Neural cell (in vitro differentiated cells): ENCODE measurements at regions not wholly inside any gene's neighbourhood (a gene's known extent, or its start where the extent isn't known, plus 50 kb on each side); places are given as distances from the start of the nearest gene placed in this dataset.

Source experiments
- CTCF ChIP-seq: fragments of 450-650 bp; IDR thresholded peaks from 2 replicates; pipeline ENCODE4 v1.5.1; 2014; ENCODE audit warnings: antibody characterized with exemption, mild to moderate bottlenecking, moderate library complexity; ENCODE audit not compliant: poor library complexity, severe bottlenecking
- EP300 ChIP-seq: fragments of 450-650 bp; conservative IDR thresholded peaks from 2 replicates; pipeline ENCODE4 v1.6.1; 2014; ENCODE audit warnings: antibody characterized with exemption, mild to moderate bottlenecking, moderate library complexity; ENCODE audit not compliant: poor library complexity, severe bottlenecking
- EZH2 ChIP-seq: fragments of 200-600, 300-800 bp; shearing (Covaris generic), sonication (generic); IDR thresholded peaks from 2 replicates; pipeline ENCODE4 v1.6.1; 2014; ENCODE audit warnings: antibody characterized with exemption, low read length, borderline replicate concordance, mild to moderate bottlenecking; ENCODE audit not compliant: insufficient read depth, poor library complexity, severe bottlenecking
- MXI1 ChIP-seq: fragments of 450-650 bp; conservative IDR thresholded peaks from 2 replicates; pipeline ENCODE4 v1.6.1; 2014; ENCODE audit warnings: antibody characterized with exemption, mild to moderate bottlenecking; ENCODE audit not compliant: poor library complexity, severe bottlenecking
- POLR2AphosphoS5 ChIP-seq: IDR thresholded peaks from 2 replicates; pipeline ENCODE4 v1.6.1; 2012
- REST ChIP-seq: IDR thresholded peaks from 2 replicates; pipeline ENCODE4 v1.6.1; 2012; ENCODE audit warnings: borderline replicate concordance
- SMC3 ChIP-seq: fragments of 450-650 bp; conservative IDR thresholded peaks from 2 replicates; pipeline ENCODE4 v1.6.1; 2014; ENCODE audit warnings: antibody characterized with exemption, mild to moderate bottlenecking, moderate library complexity; ENCODE audit not compliant: poor library complexity
- TAF1 ChIP-seq: IDR thresholded peaks from 2 replicates; pipeline ENCODE4 v1.6.1; 2012; ENCODE audit warnings: low read depth

GRCh38 chr3:40845447-40845846, 320.7 kb downstream of the ZNF621 start:
- TF ChIP-seq POLR2AphosphoS5 (no peak), MXI1 (no peak), CTCF (no peak), EZH2 (no peak), REST (no peak), EP300 (no peak), TAF1 (no peak), SMC3 (no peak)
